Astrocyte of the spinal cord (primary cell): ENCODE measurements at regions not wholly inside any gene's neighbourhood (a gene's known extent, or its start where the extent isn't known, plus 50 kb on each side); places are given as distances from the start of the nearest gene placed in this dataset.
A peak's percentile ranks its signal among the peaks of the same experiment; 100 is the strongest.

Experiments
- DNase-seq: peaks from one replicate; pipeline ENCODE4 v3.0.0; 2011; ENCODE audit warnings: low read depth, low spot score
- H3K4me3 ChIP-seq: 2 replicates; pipeline ENCODE4 v1.5.1; 2011; ENCODE audit warnings: low read depth, mild to moderate bottlenecking, low read length, moderate library complexity
- CTCF ChIP-seq: IDR thresholded peaks from 2 replicates; pipeline ENCODE4 v1.5.1; 2012; ENCODE audit warnings: low read depth, mild to moderate bottlenecking, low read length, inconsistent platforms
- in situ Hi-C: cut with HindIII; loops from 2 replicates; pipeline ENCODE4 v1.10.0; 2017; ENCODE audit warnings: low sequenced_read_pairs

GRCh38 chr12:47397664-47398281 lies 308.1 kb downstream of the RPAP3 start:
- H3K4me3 ChIP-seq, result no peak overlapping the region
- peak; percentile 72 for DNase-seq
- in situ Hi-C loops, result no loop called here
- peak; percentile 66 for TF ChIP-seq CTCF

DNA sequence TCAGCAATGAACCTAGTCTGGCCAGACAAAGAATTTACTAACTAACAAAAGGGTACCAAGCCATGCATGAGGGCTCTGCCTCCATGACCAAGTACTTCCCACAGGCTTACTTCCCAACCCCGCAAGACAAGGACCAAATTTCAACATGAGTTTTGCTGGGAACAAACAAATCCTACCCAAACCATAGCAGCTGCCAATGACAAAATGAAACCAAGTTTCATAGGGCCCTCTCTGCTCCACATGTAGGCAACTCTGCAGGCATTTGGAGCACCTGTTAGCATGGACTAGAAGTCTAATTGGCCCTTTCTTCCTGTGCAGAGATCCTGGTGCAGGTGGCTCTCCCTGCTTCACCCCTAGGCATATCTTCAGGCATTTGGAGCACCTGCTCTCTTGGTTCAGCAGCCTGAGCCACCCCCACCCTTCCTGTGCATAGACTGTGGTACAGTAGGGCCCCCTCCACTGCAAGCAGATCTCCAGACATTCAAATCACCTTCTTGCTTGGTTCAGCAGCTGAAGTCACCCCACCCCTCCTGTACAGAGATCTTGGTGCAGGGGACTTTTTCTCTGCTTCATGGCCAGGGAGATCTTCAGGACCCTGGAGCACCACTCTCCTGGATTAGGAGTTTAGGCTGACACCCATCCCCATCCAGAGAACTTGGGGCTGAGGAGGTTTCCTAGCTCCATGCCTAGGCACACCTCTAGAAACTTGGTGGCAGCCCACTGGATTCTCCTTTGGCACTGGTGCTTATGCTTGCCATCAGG lies 308.7 kb downstream of the RPAP3 start:
- in situ Hi-C loops, result no loop called here
- H3K4me3 ChIP-seq, result no peak overlapping the region
- DNase-seq, result no peak
- no peak for TF ChIP-seq CTCF

DNA sequence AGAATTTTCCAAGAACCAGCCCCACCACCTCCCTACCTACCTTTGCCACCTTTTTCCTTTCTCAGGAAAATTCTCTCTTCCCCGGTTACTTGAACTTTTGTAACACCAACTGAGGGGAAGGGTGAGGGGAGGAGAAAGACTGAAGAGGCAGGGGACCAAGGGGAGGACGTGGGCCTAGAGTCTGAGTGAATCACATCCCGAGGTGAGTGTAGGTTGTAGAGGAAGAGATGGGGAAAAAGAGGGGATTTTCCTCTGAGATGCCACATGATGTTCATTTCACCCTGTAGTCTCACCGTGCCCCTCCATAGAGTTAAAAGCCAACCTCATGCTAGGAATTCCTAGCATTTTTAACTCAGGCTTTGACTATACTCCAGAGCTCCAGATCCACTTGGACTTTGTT lies 311.8 kb downstream of the RPAP3 start:
- in situ Hi-C loops, result no loop called here
- H3K4me3 ChIP-seq, result no peak overlapping the region
- TF ChIP-seq CTCF, result no peak
- DNase-seq, result no peak

DNA sequence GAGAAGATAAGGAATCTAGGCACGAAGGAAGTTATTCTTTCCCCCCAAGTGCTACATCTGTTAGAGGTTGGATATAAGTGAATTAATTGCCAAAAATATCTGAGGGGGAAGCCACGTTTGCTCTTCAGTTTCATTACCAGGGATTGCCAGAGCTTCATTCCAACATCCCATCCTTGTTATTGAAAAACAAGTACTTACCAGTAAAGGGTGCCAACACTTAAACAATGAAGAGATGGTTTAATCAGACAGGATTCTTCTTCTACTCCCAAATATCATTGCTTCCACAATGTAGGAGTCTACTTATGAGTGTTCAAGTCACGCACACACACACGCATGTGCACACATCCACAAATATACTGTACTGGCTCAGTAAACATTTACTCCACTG lies 312.4 kb downstream of the RPAP3 start:
- no peak for TF ChIP-seq CTCF
- no peak overlapping the region for H3K4me3 ChIP-seq
- no peak for DNase-seq
- in situ Hi-C loops, result no loop called here

DNA sequence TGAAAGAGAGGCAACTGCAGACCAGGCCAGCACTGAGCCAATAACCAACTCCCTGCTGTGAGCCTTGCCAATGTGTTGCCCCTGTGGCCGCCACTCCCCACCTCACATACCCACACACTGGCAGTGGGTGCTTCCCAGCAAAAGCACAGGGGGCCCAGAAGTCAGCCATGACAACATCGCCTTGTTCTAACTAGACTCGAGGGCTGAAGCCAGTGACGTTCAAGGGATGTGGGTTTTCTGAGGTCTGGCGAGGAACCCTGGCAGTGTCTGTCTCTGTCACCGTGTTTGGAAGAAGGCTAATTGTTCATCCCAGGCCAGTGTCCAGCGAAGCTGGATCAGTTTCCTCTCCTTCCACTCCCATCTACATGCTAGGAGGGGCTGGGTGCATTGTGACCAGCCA lies 311.8 kb upstream of the AMIGO2 start:
- no peak overlapping the region for H3K4me3 ChIP-seq
- in situ Hi-C loops, result no loop called here
- no peak for DNase-seq
- TF ChIP-seq CTCF, result no peak

DNA sequence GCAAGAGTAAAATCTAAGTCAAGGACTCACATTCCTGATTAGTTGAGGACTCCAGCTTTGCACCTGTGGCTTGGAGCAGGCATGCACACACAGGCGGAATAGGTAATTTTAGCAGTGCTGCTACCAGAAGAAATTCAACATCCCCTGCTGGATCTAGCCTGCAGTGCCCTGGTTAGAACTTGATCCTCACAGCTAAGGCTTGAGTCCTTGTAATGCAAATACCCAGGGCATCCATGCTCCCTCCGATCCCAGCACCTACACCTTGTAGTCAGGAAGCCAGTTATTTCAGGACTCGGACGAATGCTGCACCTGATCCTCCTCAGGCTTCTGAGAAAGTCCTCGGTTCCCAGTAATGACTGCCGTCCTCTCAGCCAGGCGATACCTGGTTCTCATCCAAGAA lies 309.0 kb upstream of the AMIGO2 start:
- in situ Hi-C loops, result no loop called here
- no peak for DNase-seq
- no peak for TF ChIP-seq CTCF
- no peak overlapping the region for H3K4me3 ChIP-seq
